H1 (cell line): ENCODE measurements at regions not wholly inside any gene's neighbourhood (a gene's known extent, or its start where the extent isn't known, plus 50 kb on each side); places are given as distances from the start of the nearest gene placed in this dataset.

Experiments used
- CEBPB ChIP-seq: IDR thresholded peaks from 2 replicates; pipeline ENCODE4 v1.6.1; 2012; ENCODE audit warnings: low read depth, low read length
- EGR1 ChIP-seq: IDR thresholded peaks from 2 replicates; pipeline ENCODE4 v1.6.1; 2011; ENCODE audit warnings: low read depth, low read length, borderline replicate concordance
- HDAC2 ChIP-seq, 2 experiments: fragments of 300-600 bp in 1 of 2; sonication (generic) in 1 of 2; IDR thresholded peaks; 2 replicates each; pipeline ENCODE4 v1.6.1; 2011 to 2012; ENCODE audit warnings: low read depth in 2 of 2, low read length in 2 of 2, mild to moderate bottlenecking in 2 of 2, moderate library complexity in 2 of 2, borderline replicate concordance in 1 of 2, inconsistent platforms in 1 of 2
- JUN ChIP-seq: IDR thresholded peaks from 2 replicates; pipeline ENCODE4 v1.6.1; 2011; ENCODE audit warnings: low read depth, mild to moderate bottlenecking, improper control_type of control experiment, low read length
- KDM1A ChIP-seq: fragments of 200-600, 300-600 bp; sonication (generic); IDR thresholded peaks from 2 replicates; pipeline ENCODE4 v1.7.1; 2016; ENCODE audit warnings: mild to moderate bottlenecking, low read length, borderline replicate concordance
- RAD21 ChIP-seq, 2 experiments: IDR thresholded peaks in 1 of 2; conservative IDR thresholded peaks in 1 of 2; 2 replicates each; pipeline ENCODE4 v1.6.1; 2011; ENCODE audit warnings: low read depth in 2 of 2, low read length in 2 of 2, improper control_type of control experiment in 1 of 2, inconsistent platforms in 1 of 2, mild to moderate bottlenecking in 1 of 2, moderate library complexity in 1 of 2
- RFX5 ChIP-seq: IDR thresholded peaks from 2 replicates; pipeline ENCODE4 v1.6.1; 2011; ENCODE audit warnings: low read depth, low read length, improper control_type of control experiment, borderline replicate concordance
- SP4 ChIP-seq: IDR thresholded peaks from 2 replicates; pipeline ENCODE4 v1.6.1; 2012; ENCODE audit warnings: low read length, inconsistent platforms
- SUZ12 ChIP-seq: fragments of 200-600 bp; sonication (generic); IDR thresholded peaks from 2 replicates; pipeline ENCODE4 v1.6.1; 2012; ENCODE audit warnings: mild to moderate bottlenecking, inconsistent platforms, low read length, moderate library complexity, mixed read lengths
- YY1 ChIP-seq: IDR thresholded peaks from 2 replicates; pipeline ENCODE4 v1.6.1; 2011; ENCODE audit warnings: low read depth, mild to moderate bottlenecking, low read length

DNA sequence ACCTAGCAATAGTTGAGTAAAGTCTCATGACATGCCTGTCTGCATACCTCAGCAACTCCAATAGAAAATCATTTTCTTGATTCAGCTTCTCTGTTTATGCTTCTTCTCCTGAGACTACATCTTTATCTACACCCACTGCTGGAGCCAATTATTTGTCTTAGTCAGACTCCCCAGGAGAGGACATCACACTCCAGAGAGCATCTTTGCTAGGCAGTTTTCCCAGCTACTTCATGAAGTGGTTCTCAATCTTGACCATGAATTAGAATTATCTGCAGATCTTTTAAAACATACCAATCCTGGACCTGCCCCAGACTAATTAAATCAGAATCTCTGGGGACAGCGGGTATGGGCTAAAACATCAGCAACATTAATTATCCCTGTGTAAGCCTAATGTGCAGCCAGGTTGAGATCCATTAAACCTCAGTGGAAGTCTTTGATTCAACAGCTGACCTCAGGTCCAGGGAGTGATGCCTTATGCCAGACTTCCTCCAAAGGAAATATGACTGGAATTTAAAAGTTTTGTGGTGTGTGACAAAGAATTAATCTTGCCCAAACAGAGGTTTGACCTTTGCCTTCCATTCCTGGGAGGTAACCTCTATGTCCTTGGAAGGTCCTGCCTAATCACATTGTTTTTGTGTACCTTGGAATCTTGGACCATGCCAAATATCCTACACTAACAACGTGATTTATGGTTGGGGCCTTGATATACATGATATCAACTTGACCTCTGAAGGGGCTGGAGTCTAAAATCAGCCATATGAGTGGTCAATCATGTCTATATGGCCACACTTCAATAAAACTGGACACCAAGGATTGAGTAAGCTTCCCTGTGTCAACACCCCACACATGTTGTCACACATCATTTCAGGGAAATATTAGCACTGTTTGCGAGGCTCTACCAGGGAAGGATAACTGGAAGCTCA lies 99.3 kb upstream of the DNAJC10 start (continued):
- no peak for TF ChIP-seq EGR1
- TF ChIP-seq YY1 = no peak
- TF ChIP-seq SP4 = no peak
- no peak for TF ChIP-seq CEBPB
- TF ChIP-seq JUN = no peak
- no peak for TF ChIP-seq RAD21 (IDR thresholded peaks at IDR 0.05 in 1 of 2, conservative IDR thresholded peaks at IDR 0.05 in 1 of 2; ENCODE audit: low read depth in 2 of 2, low read length in 2 of 2)
- no peak for TF ChIP-seq HDAC2 (IDR thresholded peaks at IDR 0.05; ENCODE audit: borderline replicate concordance in 1 of 2, low read depth in 2 of 2, low read length in 2 of 2)
- no peak for TF ChIP-seq RFX5
- no peak for TF ChIP-seq KDM1A
- no peak for TF ChIP-seq SUZ12
